ENCODE measurements at regions not wholly inside any gene's neighbourhood (a gene's known extent, or its start where the extent isn't known, plus 50 kb on each side); places are given as distances from the start of the nearest gene placed in this dataset.

DNA sequence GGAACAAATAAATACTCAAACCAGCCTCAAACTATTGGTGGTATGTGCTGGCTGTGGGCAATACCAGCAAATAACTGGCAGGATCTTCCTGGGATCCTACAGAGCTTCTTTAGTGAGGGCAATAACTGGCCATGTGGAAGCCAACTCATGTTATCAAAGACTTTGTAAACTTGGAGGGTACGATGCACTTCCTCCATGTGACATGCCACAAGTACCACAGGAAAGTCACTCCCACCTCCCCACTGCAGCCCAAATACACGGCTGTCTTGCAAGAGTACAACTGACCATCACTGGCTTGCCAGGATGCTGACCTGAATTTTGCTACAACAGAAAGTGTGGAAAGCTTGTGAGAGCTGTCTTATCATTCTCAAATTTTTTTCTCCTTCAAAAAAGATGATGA is 93.3 kb upstream of the MAML3 start:
- ChIA-PET CTCF (ENCODE audit: partially characterized antibody) (interaction anchor here (0.6 to 2.9 kb wide), 2 partner anchors 156 to 235 kb away, joined by 3 to 18 read pairs; no protein-coding TSS in a partner anchor), POLR2A (ENCODE audit: partially characterized antibody) (no interaction called here)
- no peak overlapping the region for H3K4me3 ChIP-seq (ENCODE audit: low read length in 2 of 2)
- DNase-seq: no peak
- H3K9me3 ChIP-seq (ENCODE audit: control insufficient read depth in 1 of 2, low read length in 2 of 2): no peaks in the 10 kb centered on the region
- Mint-ChIP-seq H3K4me3 (no peak overlapping the region), H3K36me3 (no peaks in the 10 kb centered on the region), H3K4me1 (peaks cover 13 to 20% (median 15%) of the 10 kb centered on the region in 4 donors), H3K9me3 (no peaks in the 10 kb centered on the region), H3K27me3 (peaks cover 1 to 3% of the 10 kb centered on the region in 2 donors), H3K27ac (no peak overlapping the region)
- intact Hi-C loops (cut with micrococcal nuclease): no loop called here
- no peak overlapping the region for H3K27ac ChIP-seq (ENCODE audit: low read depth, low read length)
- H3K4me1 ChIP-seq (ENCODE audit: insufficient read depth, low read length): peaks cover 15% of the 10 kb centered on the region
- H3K27me3 ChIP-seq (ENCODE audit: insufficient read depth, low read length): no peaks in the 10 kb centered on the region
- no peaks in the 10 kb centered on the region for H3K36me3 ChIP-seq (ENCODE audit: insufficient read depth, low read length)

DNA sequence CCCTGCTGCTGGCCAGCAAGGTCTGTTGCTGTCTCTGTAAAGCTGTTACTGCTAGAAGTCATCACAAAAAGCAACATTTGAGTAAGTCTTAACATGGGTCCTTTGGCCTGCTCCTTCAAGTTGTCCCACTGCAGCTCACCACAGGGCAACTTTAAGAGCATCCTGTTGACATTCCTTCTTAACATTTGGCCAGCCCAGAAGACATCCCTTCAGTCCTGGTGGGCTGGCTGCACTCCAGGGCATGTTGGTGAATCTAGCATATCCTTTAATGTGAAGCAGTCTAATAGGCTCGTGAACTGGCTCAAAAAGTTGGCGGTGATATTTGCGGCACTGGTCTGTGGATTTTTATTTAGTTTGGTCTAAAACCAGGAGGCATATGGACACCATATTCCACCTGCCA is 92.2 kb upstream of the MAML3 start:
- no peak overlapping the region for H3K4me3 ChIP-seq (ENCODE audit: low read length in 2 of 2)
- H3K9me3 Mint-ChIP-seq: no peaks in the 10 kb centered on the region
- no peaks in the 10 kb centered on the region for H3K9me3 ChIP-seq (ENCODE audit: control insufficient read depth in 1 of 2, low read length in 2 of 2)
- H3K27ac ChIP-seq (ENCODE audit: low read depth, low read length): no peak overlapping the region
- CTCF ChIA-PET (ENCODE audit: partially characterized antibody): interaction anchor here (1.2 to 2.0 kb wide), 2 partner anchors 8 to 643 kb away, joined by 3 to 4 read pairs; no protein-coding TSS in a partner anchor
- POLR2A ChIA-PET (ENCODE audit: partially characterized antibody): no interaction called here
- H3K27ac Mint-ChIP-seq: no peak overlapping the region
- no peak for DNase-seq
- intact Hi-C loops (cut with micrococcal nuclease): no loop called here
- H3K36me3 ChIP-seq (ENCODE audit: insufficient read depth, low read length): no peaks in the 10 kb centered on the region
- H3K36me3 Mint-ChIP-seq: no peaks in the 10 kb centered on the region
- peaks cover 15% of the 10 kb centered on the region for H3K4me1 ChIP-seq (ENCODE audit: insufficient read depth, low read length)
- no peak overlapping the region for H3K4me3 Mint-ChIP-seq
- H3K4me1 Mint-ChIP-seq: peaks cover 14 to 22% (median 18%) of the 10 kb centered on the region in 4 donors
- H3K27me3 Mint-ChIP-seq: peaks cover 0 to 3% of the 10 kb centered on the region in 2 donors
- H3K27me3 ChIP-seq (ENCODE audit: insufficient read depth, low read length): no peaks in the 10 kb centered on the region

DNA sequence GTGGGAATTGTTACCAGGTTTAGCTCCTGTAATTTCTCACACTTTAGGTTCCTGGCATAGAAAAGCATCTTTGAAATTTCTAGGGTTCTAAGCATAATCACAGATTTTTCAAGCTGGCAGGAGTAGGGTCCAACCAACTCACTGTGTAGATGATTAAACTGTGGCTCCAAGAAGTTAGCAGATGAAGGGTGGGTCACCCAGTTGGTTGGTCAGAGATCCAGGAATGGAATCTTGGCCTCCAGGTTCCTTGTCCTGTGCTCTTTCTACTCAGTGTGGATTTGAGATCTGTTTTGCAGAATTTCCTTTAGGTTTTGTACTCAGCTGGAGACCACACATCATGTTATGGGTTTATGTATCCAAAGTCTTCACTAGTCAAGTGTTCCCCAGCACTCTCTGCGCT is 90.3 kb upstream of the MAML3 start:
- ChIA-PET CTCF (ENCODE audit: partially characterized antibody) (interaction anchor here (0.8 to 2.0 kb wide), 5 partner anchors 8 to 231 kb away, joined by 3 to 5 read pairs (median 4); no protein-coding TSS in a partner anchor), POLR2A (ENCODE audit: partially characterized antibody) (interaction anchor here (1.9 to 2.4 kb wide), 2 partner anchors 91 to 94 kb away, joined by 6 to 12 read pairs; partner anchors contain the start of gene MAML3)
- Mint-ChIP-seq H3K36me3 (no peaks in the 10 kb centered on the region), H3K27ac (no peak overlapping the region), H3K4me1 (peaks cover 14 to 22% (median 18%) of the 10 kb centered on the region in 4 donors), H3K9me3 (no peaks in the 10 kb centered on the region), H3K27me3 (peaks cover 0 to 7% of the 10 kb centered on the region in 2 donors), H3K4me3 (no peak overlapping the region)
- H3K36me3 ChIP-seq (ENCODE audit: insufficient read depth, low read length): no peaks in the 10 kb centered on the region
- intact Hi-C loops (cut with micrococcal nuclease): no loop called here
- no peak for DNase-seq
- H3K27me3 ChIP-seq (ENCODE audit: insufficient read depth, low read length): no peaks in the 10 kb centered on the region
- no peak overlapping the region for H3K4me3 ChIP-seq (ENCODE audit: low read length in 2 of 2)
- no peaks in the 10 kb centered on the region for H3K9me3 ChIP-seq (ENCODE audit: control insufficient read depth in 1 of 2, low read length in 2 of 2)
- peaks cover 15% of the 10 kb centered on the region for H3K4me1 ChIP-seq (ENCODE audit: insufficient read depth, low read length)
- no peak overlapping the region for H3K27ac ChIP-seq (ENCODE audit: low read depth, low read length)

DNA sequence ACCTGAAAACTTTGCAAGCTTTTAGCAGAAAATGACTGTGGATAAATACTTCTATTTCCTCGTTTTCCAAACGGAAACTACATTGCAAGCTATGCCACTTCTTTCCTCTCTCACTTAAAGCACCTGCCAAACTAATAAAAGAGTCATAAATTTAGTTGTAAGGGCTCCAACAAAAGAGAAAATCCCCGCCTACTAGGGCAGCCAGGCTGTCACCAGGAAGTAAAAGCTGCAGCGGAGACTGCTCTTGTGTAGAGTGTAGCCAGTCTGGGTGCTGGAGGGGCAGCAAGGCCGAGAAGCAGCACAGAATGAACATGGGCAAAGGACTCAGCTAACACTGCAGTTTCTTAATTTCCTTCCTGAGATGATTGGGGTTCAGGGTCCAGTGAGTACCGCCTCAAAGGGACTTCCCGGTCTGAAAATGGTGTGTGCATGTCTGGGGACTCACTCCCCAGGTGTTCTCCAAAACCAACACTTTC is 89.3 kb upstream of the MAML3 start:
- peaks cover 14 to 22% (median 18%) of the 10 kb centered on the region in 4 donors for H3K4me1 Mint-ChIP-seq
- Histone ChIP-seq H3K36me3 (ENCODE audit: insufficient read depth, low read length) (no peaks in the 10 kb centered on the region), H3K4me1 (ENCODE audit: insufficient read depth, low read length) (peaks cover 15% of the 10 kb centered on the region), H3K4me3 (ENCODE audit: low read length in 2 of 2) (no peak overlapping the region), H3K27me3 (ENCODE audit: insufficient read depth, low read length) (no peaks in the 10 kb centered on the region), H3K9me3 (ENCODE audit: control insufficient read depth in 1 of 2, low read length in 2 of 2) (no peaks in the 10 kb centered on the region), H3K27ac (ENCODE audit: low read depth, low read length) (no peak overlapping the region)
- no peaks in the 10 kb centered on the region for H3K9me3 Mint-ChIP-seq
- H3K36me3 Mint-ChIP-seq: no peaks in the 10 kb centered on the region
- intact Hi-C loops (cut with micrococcal nuclease): no loop called here
- H3K27ac Mint-ChIP-seq: peak overlapping the region in 4 of 7 donors; percentile 22 to 77 (median 64)
- H3K27me3 Mint-ChIP-seq: peaks cover 1 to 7% of the 10 kb centered on the region in 2 donors
- peak in 1 of 5 donors; percentile 5 for DNase-seq
- ChIA-PET POLR2A (ENCODE audit: partially characterized antibody) (interaction anchor here (1.9 to 2.4 kb wide), 2 partner anchors 90 to 93 kb away, joined by 6 to 12 read pairs; partner anchors contain the start of gene MAML3), CTCF (ENCODE audit: partially characterized antibody) (interaction anchor here (0.8 to 2.8 kb wide), 5 partner anchors 9 to 192 kb away, joined by 4 to 9 read pairs (median 5); no protein-coding TSS in a partner anchor)
- peak overlapping the region in 6 of 8 donors; percentile 11 to 69 (median 39) for H3K4me3 Mint-ChIP-seq

DNA sequence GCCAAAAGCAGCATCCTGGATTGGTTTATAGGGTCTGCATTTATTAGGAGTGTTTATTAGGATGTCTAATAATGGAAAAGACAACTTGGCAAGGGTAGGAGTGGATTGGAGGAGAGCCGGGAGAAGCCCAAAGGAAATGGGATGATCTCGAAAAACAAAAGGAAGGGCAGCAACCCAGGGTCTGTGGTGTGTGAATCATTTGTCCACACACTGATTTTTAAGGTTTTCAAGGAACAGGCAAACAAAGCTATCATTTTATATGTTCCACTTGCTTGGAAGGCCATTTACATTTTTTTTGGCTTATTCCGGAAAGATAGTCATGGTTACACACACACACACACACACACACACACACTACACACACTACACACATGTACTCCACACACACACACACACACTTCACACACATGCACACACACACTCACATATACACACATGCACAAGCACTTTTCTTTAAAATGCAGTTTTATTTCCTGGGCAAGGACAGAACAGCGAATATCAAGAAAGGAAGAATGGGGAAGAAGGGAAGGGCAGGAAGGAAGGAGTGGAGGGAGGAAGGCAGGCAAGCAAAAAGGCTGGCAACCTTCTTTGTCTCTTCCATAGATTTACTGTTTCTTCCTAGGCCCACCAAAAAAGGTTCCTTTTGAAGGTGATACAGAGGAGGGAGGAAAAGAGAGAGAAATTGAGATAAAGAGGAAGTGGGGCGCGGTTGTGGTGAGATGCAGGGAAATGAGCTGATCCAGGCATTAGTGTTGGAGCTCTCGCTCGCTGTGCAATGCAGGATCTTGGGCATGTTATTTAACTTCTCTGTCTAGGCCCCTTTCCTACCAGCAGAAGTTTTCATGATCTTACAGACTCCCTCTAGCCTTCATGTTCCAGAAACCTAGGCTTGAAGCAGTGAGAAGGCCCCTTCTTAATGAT is 88.6 kb upstream of the MAML3 start:
- no peak for DNase-seq
- Mint-ChIP-seq H3K4me3 (peak overlapping the region in 6 of 8 donors; percentile 23 to 69 (median 29)), H3K36me3 (no peaks in the 10 kb centered on the region), H3K9me3 (no peaks in the 10 kb centered on the region), H3K27ac (peak overlapping the region in 3 of 7 donors; percentile 19 to 23 (median 22)), H3K4me1 (peaks cover 14 to 22% (median 18%) of the 10 kb centered on the region in 4 donors), H3K27me3 (peaks cover 4% of the 10 kb centered on the region in 2 donors)
- Histone ChIP-seq H3K9me3 (ENCODE audit: control insufficient read depth in 1 of 2, low read length in 2 of 2) (no peaks in the 10 kb centered on the region), H3K4me3 (ENCODE audit: low read length in 2 of 2) (no peak overlapping the region), H3K36me3 (ENCODE audit: insufficient read depth, low read length) (no peaks in the 10 kb centered on the region), H3K27ac (ENCODE audit: low read depth, low read length) (no peak overlapping the region), H3K27me3 (ENCODE audit: insufficient read depth, low read length) (no peaks in the 10 kb centered on the region), H3K4me1 (ENCODE audit: insufficient read depth, low read length) (peaks cover 15% of the 10 kb centered on the region)
- intact Hi-C loops (cut with micrococcal nuclease): no loop called here
- POLR2A ChIA-PET (ENCODE audit: partially characterized antibody): interaction anchor here (1.9 to 2.4 kb wide), 2 partner anchors 89 to 92 kb away, joined by 6 to 12 read pairs; partner anchors contain the start of gene MAML3
- CTCF ChIA-PET (ENCODE audit: partially characterized antibody): interaction anchor here (1.4 to 2.8 kb wide), 4 partner anchors 10 to 191 kb away, joined by 4 to 9 read pairs (median 5); no protein-coding TSS in a partner anchor

DNA sequence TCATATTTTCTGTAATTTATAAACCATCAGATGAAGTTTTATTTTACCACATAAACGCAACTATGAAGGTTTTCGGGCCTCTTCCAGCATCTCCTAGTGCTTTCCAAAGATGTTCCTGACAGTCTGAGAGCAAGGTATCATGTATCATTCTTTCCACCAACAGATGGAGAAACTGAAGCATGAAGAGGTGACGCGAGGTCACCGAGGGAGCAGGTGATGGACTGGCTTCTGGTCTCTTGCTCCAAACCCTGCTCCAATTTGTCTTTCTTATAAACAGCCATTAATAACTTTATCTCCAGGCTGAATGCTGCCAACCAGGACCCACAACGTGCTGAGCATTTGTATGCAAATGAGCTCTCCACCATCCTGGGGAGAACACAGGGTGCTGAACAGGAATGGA is 86.3 kb upstream of the MAML3 start:
- Histone ChIP-seq H3K4me3 (ENCODE audit: low read length in 2 of 2) (no peak overlapping the region), H3K9me3 (ENCODE audit: control insufficient read depth in 1 of 2, low read length in 2 of 2) (no peaks in the 10 kb centered on the region), H3K27me3 (ENCODE audit: insufficient read depth, low read length) (no peaks in the 10 kb centered on the region), H3K27ac (ENCODE audit: low read depth, low read length) (no peak overlapping the region), H3K4me1 (ENCODE audit: insufficient read depth, low read length) (peaks cover 15% of the 10 kb centered on the region), H3K36me3 (ENCODE audit: insufficient read depth, low read length) (no peaks in the 10 kb centered on the region)
- POLR2A ChIA-PET (ENCODE audit: partially characterized antibody): no interaction called here
- intact Hi-C loops (cut with micrococcal nuclease): no loop called here
- Mint-ChIP-seq H3K27ac (no peak overlapping the region), H3K27me3 (peaks cover 6% of the 10 kb centered on the region in 2 donors), H3K4me1 (peaks cover 14 to 22% (median 18%) of the 10 kb centered on the region in 4 donors), H3K36me3 (no peaks in the 10 kb centered on the region), H3K4me3 (no peak overlapping the region), H3K9me3 (no peaks in the 10 kb centered on the region)
- CTCF ChIA-PET (ENCODE audit: partially characterized antibody): no interaction called here
- DNase-seq: no peak

DNA sequence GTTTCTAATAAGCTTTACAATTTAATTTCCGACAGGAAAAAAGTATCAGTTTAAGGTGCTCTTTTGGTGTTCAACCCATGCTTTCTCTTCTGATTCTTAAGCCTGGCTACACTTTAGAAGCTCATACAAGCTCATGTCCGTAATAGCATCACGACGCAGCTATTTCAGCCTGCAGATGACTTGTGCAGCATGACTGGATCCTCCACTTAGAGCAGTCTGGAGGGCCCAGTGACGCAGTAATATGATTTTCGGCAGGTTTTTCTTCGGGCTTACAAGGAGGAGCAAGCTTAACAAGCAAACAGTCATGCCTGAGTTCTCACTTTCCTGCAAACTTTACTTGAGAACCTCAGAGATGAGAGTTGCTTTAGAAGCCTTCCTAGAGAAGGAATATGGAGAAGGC is 85.3 kb upstream of the MAML3 start:
- H3K27me3 ChIP-seq (ENCODE audit: insufficient read depth, low read length): no peaks in the 10 kb centered on the region
- DNase-seq: no peak
- intact Hi-C loops (cut with micrococcal nuclease): no loop called here
- ChIA-PET CTCF (ENCODE audit: partially characterized antibody) (no interaction called here), POLR2A (ENCODE audit: partially characterized antibody) (no interaction called here)
- no peak overlapping the region for H3K4me3 ChIP-seq (ENCODE audit: low read length in 2 of 2)
- no peaks in the 10 kb centered on the region for H3K9me3 ChIP-seq (ENCODE audit: control insufficient read depth in 1 of 2, low read length in 2 of 2)
- Mint-ChIP-seq H3K27me3 (peaks cover 6% of the 10 kb centered on the region in 2 donors), H3K36me3 (no peaks in the 10 kb centered on the region), H3K27ac (peak overlapping the region in 3 of 7 donors; percentile 11 to 69 (median 18)), H3K4me3 (no peak overlapping the region), H3K9me3 (no peaks in the 10 kb centered on the region), H3K4me1 (peaks cover 15 to 28% (median 23%) of the 10 kb centered on the region in 4 donors)
- H3K27ac ChIP-seq (ENCODE audit: low read depth, low read length): no peak overlapping the region
- H3K36me3 ChIP-seq (ENCODE audit: insufficient read depth, low read length): no peaks in the 10 kb centered on the region
- H3K4me1 ChIP-seq (ENCODE audit: insufficient read depth, low read length): peaks cover 15% of the 10 kb centered on the region

Data from CD4-positive, alpha-beta memory T cell (primary cell).